IMR-90 (cell line): ENCODE measurements at regions not wholly inside any gene's neighbourhood (a gene's known extent, or its start where the extent isn't known, plus 50 kb on each side); places are given as distances from the start of the nearest gene placed in this dataset.

Experiments used
- CTCF ChIP-seq: conservative IDR thresholded peaks from 2 replicates; pipeline ENCODE4 v1.5.1; 2012; ENCODE audit warnings: mild to moderate bottlenecking, low read depth, low read length, improper control_type of control experiment
- MXI1 ChIP-seq: IDR thresholded peaks from 2 replicates; pipeline ENCODE4 v1.6.1; 2012; ENCODE audit warnings: low read depth, mild to moderate bottlenecking, low read length, moderate library complexity, borderline replicate concordance
- POLR2A ChIP-seq: IDR thresholded peaks from 2 replicates; pipeline ENCODE4 v1.6.1; 2012; ENCODE audit warnings: mild to moderate bottlenecking, low read depth, low read length
- RFX5 ChIP-seq: IDR thresholded peaks from 2 replicates; pipeline ENCODE4 v1.8.0; 2012; ENCODE audit warnings: low read depth, mild to moderate bottlenecking, low read length, moderate library complexity

- TF ChIP-seq CTCF = no peak
- TF ChIP-seq MXI1 = no peak
- no peak for TF ChIP-seq POLR2A
- TF ChIP-seq RFX5 = no peak
These were observed 173.5 kb downstream of the BAMBI start for GRCh38 chr10:28850784-28851183.
